HG03196 (cell line): ENCODE measurements at regions not wholly inside any gene's neighbourhood (a gene's known extent, or its start where the extent isn't known, plus 50 kb on each side); places are given as distances from the start of the nearest gene placed in this dataset.

ENCODE experiments used
- ATAC-seq: cut with Tn5 transposase; IDR thresholded peaks from one replicate; pipeline ENCODE4 v1.9.1; 2021; ENCODE audit not compliant: unreplicated experiment

- ATAC-seq, result no peak
Measured at GRCh38 chr15:31151301-31152233, 50.0 kb upstream of the TRPM1 start.

- no peak for ATAC-seq
Measured at GRCh38 chr15:31153531-31153930, 52.0 kb upstream of the TRPM1 start.

GRCh38 chr15:31155151-31155550 is 53.6 kb upstream of the TRPM1 start:
- no peak for ATAC-seq

- no peak for ATAC-seq
Measured at GRCh38 chr15:31156226-31156625, 54.7 kb upstream of the TRPM1 start.

- ATAC-seq, result no peak
Measured at GRCh38 chr15:31156808-31157207, 55.3 kb upstream of the TRPM1 start.

GRCh38 chr15:31157644-31158069 is 56.1 kb upstream of the TRPM1 start:
- no peak for ATAC-seq

GRCh38 chr15:31158858-31159569 is 57.5 kb upstream of the TRPM1 start:
- ATAC-seq, result no peak

GRCh38 chr15:31159837-31160236 is 58.3 kb upstream of the TRPM1 start:
- no peak for ATAC-seq

GRCh38 chr15:31160297-31160696 is 58.8 kb upstream of the TRPM1 start:
- no peak for ATAC-seq

GRCh38 chr15:31160740-31161495 is 59.4 kb upstream of the TRPM1 start:
- ATAC-seq, result no peak

GRCh38 chr15:31161951-31162350 is 60.4 kb upstream of the TRPM1 start:
- ATAC-seq, result no peak

GRCh38 chr15:31162721-31163510 is 61.4 kb upstream of the TRPM1 start:
- ATAC-seq, result no peak

- no peak for ATAC-seq
Measured at GRCh38 chr15:31163769-31164572, 62.4 kb upstream of the TRPM1 start.

- ATAC-seq, result no peak
Measured at GRCh38 chr15:31164573-31164912, 63.0 kb upstream of the TRPM1 start.

GRCh38 chr15:31169558-31169957 is 68.0 kb upstream of the TRPM1 start:
- no peak for ATAC-seq

GRCh38 chr15:31171731-31172130 is 70.2 kb upstream of the TRPM1 start:
- ATAC-seq, result no peak

- ATAC-seq, result no peak
Measured at GRCh38 chr15:31172606-31173005, 71.1 kb upstream of the TRPM1 start.

- no peak for ATAC-seq
Measured at GRCh38 chr15:31173790-31174450, 72.4 kb upstream of the TRPM1 start.

- no peak for ATAC-seq
Measured at GRCh38 chr15:31175484-31175883, 74.0 kb upstream of the TRPM1 start.
